IMR-90 (cell line): ENCODE measurements at regions not wholly inside any gene's neighbourhood (a gene's known extent, or its start where the extent isn't known, plus 50 kb on each side); places are given as distances from the start of the nearest gene placed in this dataset.
"Not testable (repeated sequence)": the region's sequence is repeated elsewhere in the genome, so short reads cannot be mapped to it uniquely, and the experiment has no call there.

ENCODE experiments used
- ATAC-seq: fragments of 200-7000 bp; cut with Tn5 transposase; 2 replicates; pipeline ENCODE4 v1.9.1; 2020; ENCODE audit warnings: low read depth, mild to moderate bottlenecking, moderate library complexity
- BruUV-seq: library from RNA; stranded (reverse); fragments of 400-500 nt; replicated peaks from 2 replicates; lab custom pipeline; 2021; lab: Mats Ljungman, UMichigan
- CTCF ChIA-PET: fragments of 300-600 bp; formaldehyde crosslinking; extraction: SDS; loops from one replicate; lab custom pipeline; 2021; ENCODE audit warnings: antibody characterized with exemption; lab: Yijun Ruan, JAX
- POLR2A ChIA-PET: fragments of 300-600 bp; sonication (Branson Sonifier 250); formaldehyde crosslinking; loops from one replicate; lab custom pipeline; 2022; ENCODE audit warnings: antibody characterized with exemption; ENCODE audit not compliant: unreplicated experiment; lab: Charles Lee
- DNase-seq: peaks from one replicate; pipeline ENCODE4 v3.0.0; 2013
- H2AFZ ChIP-seq: replicated peaks from 2 replicates; pipeline ENCODE3; 2013; ENCODE audit warnings: low read length, mild to moderate bottlenecking; ENCODE audit not compliant: poor library complexity
- H2AK5ac ChIP-seq: 2 replicates; pipeline ENCODE4 v1.6.1; 2013; ENCODE audit warnings: low read depth, low read length, inconsistent platforms
- H2AK9ac ChIP-seq: replicated peaks from 2 replicates; pipeline ENCODE3; 2013; ENCODE audit warnings: mild to moderate bottlenecking, low read depth, low read length, moderate library complexity; ENCODE audit not compliant: poor library complexity
- H2BK120ac ChIP-seq: 2 replicates; pipeline ENCODE4 v1.6.1; 2013; ENCODE audit warnings: low read depth, low read length, inconsistent platforms
- H2BK15ac ChIP-seq: 3 replicates; pipeline ENCODE4 v1.6.1; 2013; ENCODE audit warnings: low read depth, low read length, inconsistent platforms
- H2BK20ac ChIP-seq: 2 replicates; pipeline ENCODE4 v1.6.1; 2013; ENCODE audit warnings: low read depth, mild to moderate bottlenecking, inconsistent platforms, low read length, moderate library complexity
- H2BK5ac ChIP-seq: 2 replicates; pipeline ENCODE4 v1.6.1; 2013; ENCODE audit warnings: mild to moderate bottlenecking, low read depth, low read length, inconsistent platforms; ENCODE audit not compliant: poor library complexity, severe bottlenecking
- H3K14ac ChIP-seq: replicated peaks from 2 replicates; pipeline ENCODE4 v1.6.1; 2013; ENCODE audit warnings: low read depth, low read length, inconsistent platforms
- H3K18ac ChIP-seq: 2 replicates; pipeline ENCODE4 v1.6.1; 2013; ENCODE audit warnings: low read depth, low read length, control low read depth
- H3K23ac ChIP-seq: 2 replicates; pipeline ENCODE4 v1.6.1; 2013; ENCODE audit warnings: low read depth, low read length, inconsistent platforms
- H3K27ac ChIP-seq: 2 replicates; pipeline ENCODE4 v1.5.1; 2013; ENCODE audit warnings: mild to moderate bottlenecking, control low read depth, low read length; ENCODE audit not compliant: insufficient read depth
- H3K27me3 ChIP-seq: 2 replicates; pipeline ENCODE4 v1.6.1; 2013; ENCODE audit warnings: low read length; ENCODE audit not compliant: control insufficient read depth, insufficient read depth
- H3K36me3 ChIP-seq: 2 replicates; pipeline ENCODE4 v1.6.1; 2013; ENCODE audit warnings: low read length, mixed read lengths; ENCODE audit not compliant: control insufficient read depth, insufficient read depth
- H3K4ac ChIP-seq: 2 replicates; pipeline ENCODE4 v1.6.1; 2013; ENCODE audit warnings: low read depth, low read length, inconsistent platforms
- H3K4me1 ChIP-seq: 2 replicates; pipeline ENCODE4 v1.6.1; 2013; ENCODE audit warnings: low read length, mixed read lengths; ENCODE audit not compliant: control insufficient read depth, insufficient read depth
- H3K4me2 ChIP-seq: 2 replicates; pipeline ENCODE4 v1.6.1; 2013; ENCODE audit warnings: low read depth, mild to moderate bottlenecking, control low read depth, low read length, moderate library complexity
- H3K4me3 ChIP-seq: 2 replicates; pipeline ENCODE4 v1.5.1; 2013; ENCODE audit warnings: low read depth, mild to moderate bottlenecking, control low read depth, low read length, moderate library complexity; ENCODE audit not compliant: insufficient read depth
- H3K56ac ChIP-seq: 2 replicates; pipeline ENCODE4 v1.6.1; 2013; ENCODE audit warnings: low read length, inconsistent platforms; ENCODE audit not compliant: insufficient read depth; ENCODE audit errors: extremely low read depth
- H3K79me1 ChIP-seq, 2 experiments: 2 replicates each; pipeline ENCODE4 v1.6.1; 2013; ENCODE audit warnings: low read length in 2 of 2, inconsistent platforms in 1 of 2, low read depth in 1 of 2
- H3K9ac ChIP-seq: 2 replicates; pipeline ENCODE4 v1.6.1; 2013; ENCODE audit warnings: low read depth, low read length, control low read depth
- H3K9me1 ChIP-seq: 2 replicates; pipeline ENCODE4 v1.6.1; 2013; ENCODE audit warnings: low read length, inconsistent platforms; ENCODE audit not compliant: insufficient read depth
- H3K9me3 ChIP-seq: 2 replicates; pipeline ENCODE4 v1.6.1; 2013; ENCODE audit warnings: low read length; ENCODE audit not compliant: control insufficient read depth, insufficient read depth
- H4K20me1 ChIP-seq: 2 replicates; pipeline ENCODE4 v1.6.1; 2013; ENCODE audit warnings: low read length, inconsistent platforms; ENCODE audit not compliant: insufficient read depth
- H4K5ac ChIP-seq: 2 replicates; pipeline ENCODE4 v1.6.1; 2013; ENCODE audit warnings: mild to moderate bottlenecking, low read depth, low read length, control low read depth
- H4K8ac ChIP-seq, 2 experiments: 2 replicates each; pipeline ENCODE4 v1.6.1; 2013; ENCODE audit warnings: low read depth in 2 of 2, low read length in 2 of 2, control low read depth in 1 of 2, inconsistent platforms in 1 of 2
- H4K91ac ChIP-seq: 2 replicates; pipeline ENCODE4 v1.6.1; 2013; ENCODE audit warnings: low read depth, low read length, inconsistent platforms; ENCODE audit not compliant: insufficient read depth
- CHD1 ChIP-seq: IDR thresholded peaks from 2 replicates; pipeline ENCODE4 v1.6.1; 2012; ENCODE audit warnings: low read depth, low read length, improper control_type of control experiment
- MAFK ChIP-seq: IDR thresholded peaks from 2 replicates; pipeline ENCODE4 v1.6.1; 2012; ENCODE audit warnings: low read depth, low read length, improper control_type of control experiment
- WGBS, 2 experiments: methylation state at CpG; one replicate each; pipeline versions ENCODE4 v1.1.5 to v1.1.7; 2013; ENCODE audit warnings: missing lambda C conversion rate in 2 of 2; ENCODE audit not compliant: insufficient read length in 1 of 2; ENCODE audit errors: extremely low coverage in 2 of 2; 5-methylcytosine and 5-hydroxymethylcytosine counted together
- dilution Hi-C: fragments of 300-500 bp; cut with HindIII; formaldehyde crosslinking; loops from one replicate; pipeline ENCODE4 v1.14.3; 2018; ENCODE audit warnings: low sequenced_read_pairs; ENCODE audit not compliant: unreplicated experiment
- in situ Hi-C: fragments of 300-500 bp; cut with MboI; formaldehyde crosslinking; loops from 3 replicates; pipeline ENCODE4 v1.14.3; 2019; ENCODE audit warnings: low sequenced_read_pairs, inconsistent platforms, mixed read lengths
- intact Hi-C: fragments of 100-400 bp; cut with micrococcal nuclease; formaldehyde crosslinking; loops from 2 replicates; pipeline ENCODE4 v1.10.0; 2022

DNA sequence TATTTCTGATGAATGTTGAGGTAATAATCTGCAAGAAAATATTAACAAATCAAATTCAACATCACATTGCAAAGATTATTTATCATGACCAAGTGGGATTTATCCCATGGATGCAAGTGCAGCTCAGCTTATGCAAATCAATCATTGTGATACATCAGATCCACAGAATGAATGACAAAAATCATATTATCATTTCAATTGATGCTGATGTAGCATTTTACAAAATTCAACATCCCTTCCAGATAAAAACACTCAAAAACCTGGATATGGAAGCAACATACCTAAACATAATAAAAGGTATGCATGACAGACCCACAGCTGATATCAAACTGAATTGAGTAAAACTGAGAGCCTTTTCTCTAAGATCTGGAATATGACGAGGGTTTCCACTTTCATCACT is 1915.4 kb downstream of the ARAP2 start:
- no TSS peak for BruUV-seq
- no peak for ATAC-seq
- H2BK120ac ChIP-seq, result no peak overlapping the region
- no peak overlapping the region for H4K91ac ChIP-seq
- H2AK5ac ChIP-seq, result no peak overlapping the region
- no peak overlapping the region for H2AK9ac ChIP-seq
- H3K4me2 ChIP-seq, result no peak overlapping the region
- no peaks in the 10 kb centered on the region for H3K36me3 ChIP-seq
- dilution Hi-C loops, result no loop called here
- CTCF ChIA-PET, result no interaction called here
- no peak overlapping the region for H2BK5ac ChIP-seq
- no peak overlapping the region for H2AFZ ChIP-seq
- no peak overlapping the region for H3K14ac ChIP-seq
- in situ Hi-C loops, result no loop called here
- no peak overlapping the region for H4K5ac ChIP-seq
- no peaks in the 10 kb centered on the region for H3K9me1 ChIP-seq
- no peaks in the 10 kb centered on the region for H4K20me1 ChIP-seq
- H3K79me1 ChIP-seq, result no peaks in the 10 kb centered on the region
- no CpG with 5 or more reads among the region's 1 CpG for WGBS, 2 experiments
- no peak overlapping the region for H3K18ac ChIP-seq
- H3K4me1 ChIP-seq, result no peaks in the 10 kb centered on the region
- H2BK15ac ChIP-seq, result no peak overlapping the region
- no peak overlapping the region for H3K4ac ChIP-seq
- H4K8ac ChIP-seq, result no peak overlapping the region
- TF ChIP-seq CHD1 (no peak), MAFK (peak; percentile 58)
- no peak overlapping the region for H3K23ac ChIP-seq
- no peak overlapping the region for H3K9ac ChIP-seq
- POLR2A ChIA-PET, result no interaction called here
- intact Hi-C loops, result no loop called here
- H3K56ac ChIP-seq, result no peak overlapping the region
- no peak for DNase-seq
- H3K4me3 ChIP-seq, result no peak overlapping the region
- no peaks in the 10 kb centered on the region for H3K9me3 ChIP-seq
- no peak overlapping the region for H3K27ac ChIP-seq
- no peak overlapping the region for H2BK20ac ChIP-seq
- H3K27me3 ChIP-seq, result no peaks in the 10 kb centered on the region

DNA sequence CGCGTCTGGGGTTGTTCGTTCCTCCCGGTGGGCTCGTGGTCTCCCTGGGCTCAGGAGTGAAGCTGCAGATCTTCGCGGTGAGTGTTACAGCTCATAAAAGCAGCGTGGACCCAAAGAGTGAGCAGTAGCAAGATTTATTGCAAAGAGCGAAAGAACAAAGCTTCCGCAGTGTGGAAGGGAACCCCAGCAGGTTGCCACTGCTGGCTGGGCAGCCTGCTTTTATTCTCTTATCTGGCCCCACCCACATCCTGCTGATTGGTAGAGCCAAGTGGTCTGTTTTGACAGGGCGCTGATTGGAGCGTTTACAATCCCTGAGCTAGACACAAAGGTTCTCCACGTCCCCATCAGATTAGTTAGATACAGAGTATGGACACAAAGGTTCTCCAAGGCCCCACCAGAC is 1909.2 kb downstream of the ARAP2 start:
- H3K4me2 ChIP-seq, result not testable (repeated sequence)

More for the DNA sequence above, 1909.2 kb downstream of the ARAP2 start:
- BruUV-seq, H3K4me1 ChIP-seq, CTCF ChIA-PET, H2AFZ ChIP-seq, POLR2A ChIA-PET, H3K4me3 ChIP-seq, DNase-seq, H2BK5ac ChIP-seq, H3K36me3 ChIP-seq, intact Hi-C loops, H3K9me3 ChIP-seq, dilution Hi-C loops, H3K27me3 ChIP-seq, H3K23ac ChIP-seq, H3K18ac ChIP-seq, H3K79me1 ChIP-seq, H4K8ac ChIP-seq, H2AK5ac ChIP-seq, H4K5ac ChIP-seq, ATAC-seq, H2BK120ac ChIP-seq, H2AK9ac ChIP-seq, H2BK15ac ChIP-seq, H3K14ac ChIP-seq, H4K20me1 ChIP-seq, H3K9me1 ChIP-seq, H3K56ac ChIP-seq, H2BK20ac ChIP-seq, H3K27ac ChIP-seq, in situ Hi-C loops, H3K4ac ChIP-seq, H3K9ac ChIP-seq, H4K91ac ChIP-seq: not testable (repeated sequence)
- WGBS, 2 experiments, result no CpG with 5 or more reads among the region's 13 CpGs
